Hematopoietic multipotent progenitor cell treated with erythropoietin and hydrocortisone succinate and interleukin-3 and kit ligand, for 4 days (in vitro differentiated cells): ENCODE measurements at regions not wholly inside any gene's neighbourhood (a gene's known extent, or its start where the extent isn't known, plus 50 kb on each side); places are given as distances from the start of the nearest gene placed in this dataset.

Source experiments
- DNase-seq: peaks from one replicate; pipeline ENCODE4 v3.0.0-alpha.2; 2015

DNA sequence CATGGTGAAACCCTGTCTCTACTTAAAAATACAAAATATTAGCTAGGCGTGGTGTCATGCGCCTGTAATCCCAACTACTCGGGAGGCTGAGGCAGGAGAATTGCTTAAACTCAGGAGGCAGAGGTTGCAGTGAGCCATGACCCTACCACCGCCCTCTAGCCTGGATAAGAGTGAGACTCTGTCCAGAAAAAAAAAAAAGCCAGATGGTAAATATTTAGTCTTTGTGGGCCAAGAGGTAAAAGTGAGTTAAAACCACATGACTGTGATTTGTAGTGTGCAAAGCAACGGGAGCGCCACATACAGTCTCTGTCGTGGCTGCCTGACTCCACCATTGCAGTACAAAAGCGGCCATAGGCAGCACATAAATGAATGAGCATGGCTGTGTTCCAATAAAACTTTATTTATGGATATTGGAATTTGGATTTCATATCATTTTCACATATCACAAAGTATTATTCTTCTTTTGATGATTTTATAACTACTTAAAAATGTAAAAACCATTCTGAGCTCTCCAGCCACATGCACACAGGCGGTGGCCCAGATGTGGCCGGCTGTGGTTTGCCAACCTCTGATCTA, 51.8 kb upstream of the CASZ1 start:
- no peak for DNase-seq

DNA sequence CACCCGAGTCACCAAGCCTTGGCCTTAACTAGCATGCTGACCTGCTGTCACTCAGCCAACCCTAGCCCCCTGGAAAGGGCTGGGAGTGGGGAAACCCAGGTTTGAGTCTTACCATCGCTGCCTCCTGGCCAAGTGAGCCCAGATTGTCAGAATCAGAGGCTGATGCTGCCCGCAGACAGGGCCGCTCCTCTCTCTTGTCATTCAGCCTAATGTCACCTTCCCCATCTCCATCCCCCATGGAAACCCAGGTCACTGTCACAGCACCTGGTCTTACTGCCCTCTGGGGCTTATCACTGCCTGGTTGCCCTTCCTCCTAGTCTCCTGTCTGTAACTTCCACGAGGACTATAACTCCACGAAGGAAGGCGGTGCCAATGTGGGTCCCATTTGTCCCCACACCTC, 53.6 kb upstream of the CASZ1 start:
- DNase-seq, result no peak

DNA sequence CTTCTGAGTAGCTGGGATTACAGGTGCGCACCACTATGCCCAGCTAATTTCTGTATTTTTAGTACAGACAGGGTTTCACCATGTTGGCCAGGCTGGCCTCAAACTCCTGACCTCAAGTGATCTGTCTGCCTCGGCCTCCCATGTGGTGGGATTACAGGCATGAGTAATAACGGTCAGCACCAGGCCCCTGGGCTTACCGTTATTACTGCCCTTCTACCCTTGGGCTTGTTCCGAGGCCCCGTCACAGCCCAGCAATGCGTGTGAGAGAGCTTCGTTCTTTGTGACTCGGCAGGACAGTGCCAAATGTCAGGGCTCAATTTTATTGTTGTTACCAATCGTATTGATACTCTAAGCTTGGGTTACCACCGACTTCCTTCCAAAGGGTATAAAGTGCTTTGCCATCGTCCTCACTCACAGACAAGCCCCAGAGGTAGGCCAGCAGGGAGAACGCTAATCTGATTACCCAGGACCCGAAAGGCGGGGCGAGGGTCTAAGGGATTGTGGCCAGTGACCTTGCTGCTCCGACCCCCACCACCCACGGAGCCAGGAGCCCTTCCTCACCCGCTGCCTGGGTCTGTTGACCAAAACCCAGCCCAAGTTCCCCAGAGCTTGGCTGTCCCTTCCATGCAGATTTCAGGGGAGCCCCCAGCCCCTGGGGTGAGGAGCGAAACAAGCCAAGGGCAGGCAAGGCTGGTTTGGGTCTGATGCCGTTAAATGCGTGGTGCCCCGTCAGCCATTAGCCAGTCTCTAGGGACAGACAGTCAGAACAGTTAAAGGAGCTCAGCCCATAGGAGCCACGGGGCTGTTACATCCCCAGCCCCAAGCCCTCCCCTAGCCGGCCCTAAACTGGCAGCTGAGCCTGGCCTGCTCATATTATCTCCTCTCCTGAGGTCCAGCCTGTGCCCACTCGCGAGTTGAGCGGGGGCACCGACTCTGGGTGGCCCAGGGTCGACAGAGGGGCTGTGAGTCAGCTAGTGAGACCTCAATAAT, 54.9 kb upstream of the CASZ1 start:
- DNase-seq, result no peak

DNA sequence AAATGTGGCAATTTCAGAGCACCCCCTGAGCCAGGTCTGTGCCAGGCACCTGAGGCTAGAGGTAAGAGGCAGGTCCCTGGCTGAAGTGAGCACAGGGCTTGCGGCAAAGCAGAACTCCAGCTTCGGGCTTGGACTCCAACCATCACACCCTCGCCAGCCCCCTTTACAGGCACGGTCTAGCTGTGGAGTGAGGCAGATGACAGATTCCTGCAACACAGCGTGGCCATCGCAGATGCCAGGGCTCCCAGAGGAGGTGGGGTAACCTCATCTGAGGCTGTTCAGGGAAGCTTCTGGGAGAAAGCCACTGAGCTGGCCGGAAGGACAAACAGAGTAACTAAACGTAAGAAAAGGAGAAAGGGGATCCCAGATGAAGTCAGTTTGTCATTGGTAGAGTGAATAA, 55.6 kb upstream of the CASZ1 start:
- no peak for DNase-seq

DNA sequence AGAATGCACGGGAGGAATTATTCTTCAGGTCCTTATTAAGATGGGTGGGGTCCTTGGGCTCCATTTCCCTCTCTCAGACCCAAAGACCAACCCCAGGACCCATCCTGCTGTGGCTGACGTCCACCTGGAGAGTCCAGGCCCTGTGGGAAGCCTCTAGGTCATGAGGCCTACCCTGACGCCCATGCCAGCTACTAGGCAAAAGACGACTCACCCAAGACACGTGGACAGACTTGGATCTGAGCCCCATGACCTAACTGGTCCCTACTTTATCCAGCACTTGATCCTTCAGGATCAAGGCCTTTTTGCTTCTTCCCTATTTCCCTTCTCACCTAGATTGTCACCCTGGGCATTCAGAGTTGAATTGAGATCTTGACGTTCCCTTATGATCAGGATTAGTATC, 56.0 kb upstream of the CASZ1 start:
- DNase-seq, result no peak

DNA sequence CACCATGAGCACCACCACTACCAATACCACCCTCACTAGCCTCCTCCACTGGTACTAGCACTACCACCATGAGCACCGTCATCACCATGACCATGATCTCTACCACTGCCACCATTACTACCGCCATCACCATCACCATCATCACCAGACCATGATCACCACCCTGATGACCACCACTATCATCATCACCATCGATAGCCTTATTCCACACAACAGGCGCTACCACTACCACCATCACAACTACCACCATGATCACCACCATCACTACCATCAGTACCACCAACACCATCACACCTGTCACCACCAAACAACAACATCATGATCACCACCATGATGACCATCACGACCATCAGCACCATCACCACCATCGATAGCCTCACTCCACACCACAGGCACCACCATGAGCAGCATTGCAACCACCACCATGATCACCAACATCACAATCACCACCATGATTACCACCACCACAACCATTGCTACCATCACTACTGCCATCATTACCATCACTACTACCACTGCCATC, 56.6 kb upstream of the CASZ1 start:
- no peak for DNase-seq

DNA sequence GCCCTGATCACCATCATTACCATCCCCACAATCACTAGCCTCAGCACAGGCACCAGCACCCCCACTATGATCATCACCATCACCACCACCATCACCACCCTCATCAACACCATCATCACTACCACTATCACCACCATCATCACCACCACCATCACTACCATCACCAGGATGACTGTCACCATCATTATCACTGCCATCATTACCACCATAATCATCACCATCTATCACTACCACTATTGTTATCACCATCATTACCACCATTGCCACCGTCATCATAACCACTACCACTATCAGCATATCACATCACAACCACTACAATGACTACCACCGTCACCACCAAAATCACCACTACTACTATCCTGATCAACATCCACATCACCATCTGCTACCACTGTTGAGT, 57.3 kb upstream of the CASZ1 start:
- no peak for DNase-seq

DNA sequence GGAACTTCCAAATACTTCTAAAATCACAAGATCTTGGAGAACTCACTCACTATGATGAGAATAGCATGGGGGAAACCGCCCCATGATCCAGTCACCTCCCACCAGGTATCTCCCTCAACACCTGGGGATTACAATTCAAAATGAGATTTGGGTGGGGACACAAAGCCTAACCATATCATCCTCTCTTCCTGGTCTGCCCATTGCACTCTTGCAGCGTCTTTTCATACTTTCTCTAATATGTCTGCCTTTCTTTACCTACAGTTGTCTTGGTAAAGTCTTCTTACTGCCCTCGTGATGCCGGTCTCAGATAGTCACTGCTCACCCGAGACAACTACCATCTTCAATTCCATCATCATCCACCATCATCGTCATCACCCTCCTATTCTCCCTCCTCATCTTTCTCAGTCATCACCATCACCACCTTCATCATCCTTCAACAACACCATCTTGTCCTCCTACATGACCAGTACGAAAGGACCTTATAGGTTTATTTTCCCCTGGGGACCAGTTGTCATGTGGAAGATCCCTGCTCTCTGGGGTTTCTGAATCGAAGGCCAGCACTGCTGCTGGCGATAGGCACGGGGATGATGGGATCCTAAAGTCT, 58.5 kb upstream of the CASZ1 start:
- DNase-seq, result no peak

DNA sequence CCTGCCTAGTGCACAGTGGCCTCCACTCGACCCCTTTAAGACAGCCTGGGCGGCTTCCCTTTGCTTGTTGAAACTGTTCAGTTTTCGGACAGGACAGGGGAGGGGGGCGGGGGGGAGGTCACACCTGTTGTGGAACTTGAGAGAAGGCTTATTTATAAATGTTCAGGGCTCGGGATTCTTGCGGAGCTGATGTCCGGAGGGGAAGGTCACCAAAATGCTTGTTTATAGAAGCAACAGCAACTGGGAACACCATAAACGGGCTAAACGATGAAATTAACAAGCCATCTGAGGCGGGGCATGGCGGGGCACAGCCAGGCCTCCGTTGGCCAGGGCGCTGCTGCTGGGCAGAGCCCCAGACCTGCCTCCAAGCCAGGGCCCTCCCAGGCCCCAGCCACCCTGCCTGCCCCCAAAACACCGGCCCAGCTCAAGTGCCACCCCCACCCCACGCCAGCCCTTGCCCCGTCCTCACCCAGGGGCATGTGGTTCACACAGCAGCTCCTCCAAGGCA, 59.8 kb upstream of the CASZ1 start:
- DNase-seq, result no peak

DNA sequence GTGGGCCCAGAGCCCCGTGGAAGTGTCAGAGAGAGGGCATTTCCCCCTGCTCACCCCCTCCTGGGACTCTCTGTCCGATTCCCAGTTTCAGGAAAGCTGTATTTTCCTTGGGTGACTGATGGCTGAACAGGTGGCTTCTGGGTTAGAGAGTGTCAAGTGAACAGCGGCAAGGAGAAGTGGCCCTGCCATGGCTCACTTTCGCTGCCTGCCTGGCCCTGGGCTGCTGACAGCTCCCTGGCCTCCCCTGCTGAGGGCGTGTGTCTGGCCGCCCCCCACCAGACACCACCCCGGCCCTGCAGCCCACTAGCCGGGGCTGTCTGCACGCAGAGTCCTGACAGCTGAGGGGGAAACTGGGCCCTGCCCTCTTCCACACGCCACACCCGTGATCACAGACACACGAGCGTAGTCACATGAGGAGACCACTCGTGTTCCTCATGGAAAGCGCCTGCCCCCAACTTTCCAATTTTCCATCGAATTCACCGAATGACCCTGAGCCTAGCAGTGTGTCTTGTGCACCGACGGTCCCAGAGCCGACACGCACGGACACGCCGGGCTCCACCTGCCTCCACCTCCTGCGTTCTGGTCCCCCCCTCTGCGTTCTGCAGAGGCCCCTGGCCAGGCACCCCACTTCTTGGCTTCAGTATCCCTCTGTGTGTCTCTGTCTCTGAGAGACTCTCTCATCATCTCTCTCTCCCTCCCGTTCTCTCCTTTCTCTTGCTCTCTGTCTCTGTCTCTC, 60.6 kb upstream of the CASZ1 start:
- no peak for DNase-seq

DNA sequence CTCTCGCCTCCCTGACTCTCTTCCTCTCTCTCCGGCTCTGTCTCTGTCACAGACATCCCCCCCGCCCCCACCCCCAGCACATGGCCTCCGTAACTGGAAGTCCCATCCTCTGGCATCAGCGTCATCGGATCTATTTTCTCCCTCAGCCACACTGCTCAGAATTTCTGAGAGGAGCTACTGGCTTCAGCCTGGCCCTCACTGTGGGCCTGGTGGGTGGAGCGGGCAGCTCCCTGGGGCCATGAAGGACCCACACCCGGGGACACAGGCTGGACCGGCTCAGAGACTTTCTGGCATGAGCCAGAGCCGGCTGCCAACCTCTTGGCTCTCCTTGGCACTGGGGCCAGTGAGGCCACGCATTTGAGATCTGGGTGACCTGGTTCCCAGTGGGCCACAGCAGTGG, 61.2 kb upstream of the CASZ1 start:
- no peak for DNase-seq

DNA sequence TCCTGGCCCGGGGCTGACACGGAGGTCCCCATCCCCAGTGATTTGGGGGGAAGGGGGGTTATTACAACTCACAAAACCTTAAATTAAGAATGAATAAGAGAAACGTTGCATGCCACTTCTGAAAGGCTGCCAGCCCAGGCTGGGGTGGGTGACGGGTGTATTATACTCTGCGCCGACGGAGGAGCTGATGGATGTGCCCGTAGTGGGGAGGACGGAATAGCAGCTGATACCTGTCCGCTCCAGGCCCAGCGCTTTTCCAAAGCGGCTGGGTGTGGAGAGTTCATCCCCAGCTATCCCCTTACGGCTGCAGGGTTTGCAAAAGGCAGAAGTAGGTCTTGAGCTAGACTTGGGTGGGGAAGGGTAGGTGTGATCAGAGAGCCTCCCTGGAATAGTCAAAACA, 63.8 kb upstream of the CASZ1 start:
- DNase-seq, result no peak

DNA sequence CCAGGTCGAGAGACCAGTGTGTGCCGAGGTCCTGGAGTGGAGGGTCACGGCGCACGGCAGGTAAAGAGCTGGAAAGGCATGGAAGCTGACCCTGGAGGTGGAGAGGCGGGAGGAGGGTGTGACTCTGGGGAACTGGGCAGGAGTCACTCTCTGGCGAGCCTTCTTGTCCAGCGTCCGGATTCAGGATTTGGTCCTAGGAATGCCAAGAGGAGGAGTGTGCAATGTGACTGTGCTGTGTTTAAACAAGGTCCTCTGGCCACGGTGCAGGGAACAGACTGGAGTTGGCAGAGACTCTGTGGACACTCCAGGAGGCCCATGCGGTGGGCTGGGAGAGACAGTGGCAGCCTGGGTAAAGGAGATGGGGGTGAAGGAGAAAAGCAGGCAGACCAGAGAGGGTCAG, 64.2 kb upstream of the CASZ1 start:
- no peak for DNase-seq

DNA sequence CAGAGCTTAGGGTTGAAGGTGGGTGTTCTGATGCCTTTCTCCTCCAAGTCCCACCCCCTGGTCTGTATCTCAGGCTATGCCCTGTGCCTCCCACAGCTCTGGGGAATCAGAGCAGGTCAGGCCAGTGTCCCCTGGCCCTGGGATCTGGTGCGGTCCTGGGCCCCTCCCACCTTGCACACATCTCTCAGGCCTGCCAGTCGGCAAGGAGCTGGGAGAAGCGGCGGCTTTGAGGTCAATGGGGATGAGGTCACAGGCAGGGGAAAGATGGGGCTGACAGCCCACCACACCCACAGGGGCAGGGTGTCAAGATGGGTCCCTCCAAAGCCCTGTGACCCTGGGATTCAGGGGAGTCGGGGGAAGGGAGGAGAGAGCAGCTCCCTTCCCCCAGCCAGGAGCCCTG, 65.4 kb upstream of the CASZ1 start:
- DNase-seq, result no peak

DNA sequence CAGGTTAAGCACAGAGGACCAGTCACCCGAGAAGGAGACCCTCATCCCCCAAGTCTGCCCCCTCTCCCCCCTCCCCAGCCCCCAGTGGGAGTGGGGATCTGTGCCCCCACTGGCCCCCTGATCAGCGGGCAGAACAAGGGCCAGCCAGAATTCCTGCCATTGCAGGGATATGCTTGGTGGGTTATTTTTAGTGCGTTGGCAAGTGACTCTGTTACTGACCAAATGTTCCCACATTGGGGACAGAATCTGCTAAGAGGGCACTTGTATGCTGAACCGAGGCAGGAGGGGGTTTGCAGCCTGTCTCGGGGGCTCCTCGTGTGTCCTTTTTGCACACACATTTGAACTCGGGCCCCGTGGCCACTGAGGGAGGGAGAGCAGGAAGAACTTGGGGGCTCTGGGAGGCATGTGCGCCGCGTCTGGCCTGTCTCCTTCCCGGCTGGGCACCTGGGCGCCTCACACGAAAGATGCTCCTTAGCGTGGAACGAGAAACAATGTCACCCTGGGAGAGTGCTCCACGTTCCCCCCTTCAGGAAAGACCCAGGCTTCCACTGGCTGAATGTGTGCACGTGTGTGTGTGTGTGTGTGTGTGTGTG, 66.4 kb upstream of the CASZ1 start:
- no peak for DNase-seq

DNA sequence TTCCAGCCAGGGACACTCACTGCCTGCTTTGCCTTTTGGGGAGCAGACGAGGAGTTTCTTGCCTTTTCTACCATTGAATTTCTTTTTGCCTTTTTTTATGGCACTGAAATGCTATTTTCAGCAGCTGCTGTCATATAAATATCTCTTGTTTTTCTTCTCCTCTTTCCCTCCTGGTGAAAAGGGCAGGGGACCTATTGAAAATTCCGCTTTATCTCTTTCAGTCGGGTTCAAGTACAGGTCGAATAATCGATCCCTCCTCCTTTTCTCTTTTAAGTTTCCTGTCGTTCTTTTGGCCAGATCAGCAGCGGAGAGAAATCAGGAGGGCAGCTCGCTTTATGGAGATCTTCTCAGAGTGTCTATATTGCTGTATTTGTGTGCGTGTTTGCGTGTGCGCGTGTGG, 67.4 kb upstream of the CASZ1 start:
- no peak for DNase-seq

DNA sequence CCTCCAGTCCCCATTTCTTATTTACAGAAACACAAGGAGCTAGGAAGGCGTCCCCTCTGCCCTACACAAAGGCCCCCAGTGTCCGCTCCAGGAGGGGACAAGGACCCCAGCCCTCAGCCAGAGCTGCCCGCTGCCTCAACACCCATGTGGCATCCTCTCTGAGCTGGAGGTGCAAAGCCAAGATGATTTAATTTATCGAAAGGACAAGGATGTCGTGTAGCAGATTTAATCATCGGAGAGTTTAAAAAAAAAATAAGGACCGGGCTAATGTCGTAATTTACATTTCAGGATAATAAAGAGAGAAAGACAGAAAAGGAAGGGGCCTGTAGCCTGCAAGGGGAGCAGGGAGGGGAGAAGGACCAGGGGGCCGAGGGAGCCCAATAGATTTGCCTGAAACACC, 68.3 kb upstream of the CASZ1 start:
- no peak for DNase-seq

DNA sequence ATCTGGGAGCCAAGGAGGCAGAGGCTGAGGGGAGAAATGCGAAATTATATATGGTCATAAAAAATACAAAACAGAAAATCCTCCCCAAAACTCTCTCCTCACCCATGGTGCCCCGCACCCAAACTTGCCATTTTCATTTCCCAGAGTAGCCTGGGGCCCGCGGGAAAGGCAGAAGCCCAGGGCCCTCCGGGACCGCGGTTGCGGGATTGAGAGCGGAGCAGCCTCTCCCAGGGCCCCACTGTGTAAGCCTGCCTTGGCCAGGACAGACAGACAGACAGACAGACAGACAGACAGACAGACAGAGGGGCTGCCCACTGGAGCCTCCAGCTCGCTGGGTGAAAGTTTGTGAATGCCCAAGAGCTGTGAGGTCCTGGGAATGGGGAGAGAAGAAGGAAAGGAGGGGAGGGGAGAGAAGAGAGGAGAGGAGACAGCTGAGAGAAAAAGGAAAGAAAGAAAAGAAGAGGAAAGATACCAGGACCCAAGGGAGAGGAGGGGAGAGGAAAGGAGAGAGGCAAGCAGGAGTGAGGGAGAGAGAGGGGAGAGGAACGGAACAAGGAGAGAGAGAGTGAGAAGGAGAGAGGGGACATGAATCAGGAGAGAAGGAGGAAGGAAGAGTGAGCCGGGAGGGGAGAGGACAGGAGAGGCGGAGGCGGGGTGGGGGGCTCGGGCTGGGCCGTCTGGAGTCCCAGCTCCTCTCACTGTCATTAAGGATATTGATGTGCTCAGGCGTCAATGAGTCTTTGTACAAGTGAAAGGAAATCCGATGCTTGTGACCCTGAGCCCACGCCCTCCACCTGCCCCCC, 69.3 kb upstream of the CASZ1 start:
- DNase-seq, result no peak

DNA sequence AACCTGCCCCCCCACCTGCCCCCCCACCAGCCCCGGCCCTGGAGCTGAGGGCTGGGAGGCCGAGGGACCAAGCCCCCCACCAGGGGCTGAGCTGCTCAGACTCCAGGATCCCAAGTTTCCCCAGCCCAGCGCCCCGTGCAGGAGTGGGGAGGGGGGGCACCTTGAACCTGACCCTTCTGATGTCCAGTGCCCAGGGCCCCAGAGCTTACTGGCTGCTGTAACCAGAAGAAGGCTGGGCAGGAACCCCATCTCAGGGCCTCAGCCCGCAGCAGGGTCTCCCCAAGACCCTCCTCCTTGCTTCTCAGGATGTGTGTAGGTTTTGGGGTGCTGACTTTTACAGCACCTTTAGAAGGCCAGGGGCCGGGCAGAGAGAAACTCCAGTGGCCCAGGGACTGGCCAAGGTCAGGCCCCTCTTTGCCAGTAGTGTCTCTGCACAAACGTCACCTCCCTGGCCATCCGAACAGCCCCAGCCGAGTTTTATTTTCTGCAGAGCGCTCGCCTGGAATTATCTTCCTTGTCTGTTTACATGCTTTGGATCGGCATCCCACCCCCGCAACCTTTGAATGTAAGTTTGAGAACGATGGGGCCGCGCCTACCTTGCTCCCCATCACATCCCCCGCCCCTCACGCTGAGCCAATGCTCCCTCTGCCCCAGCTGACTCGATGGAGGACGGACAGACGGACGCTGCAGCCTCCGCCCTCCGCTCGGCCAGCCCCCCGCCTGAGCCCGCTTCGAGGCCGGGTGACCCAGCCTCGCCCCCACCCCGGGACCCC, 70.1 kb upstream of the CASZ1 start:
- DNase-seq, result peak; percentile 39

DNA sequence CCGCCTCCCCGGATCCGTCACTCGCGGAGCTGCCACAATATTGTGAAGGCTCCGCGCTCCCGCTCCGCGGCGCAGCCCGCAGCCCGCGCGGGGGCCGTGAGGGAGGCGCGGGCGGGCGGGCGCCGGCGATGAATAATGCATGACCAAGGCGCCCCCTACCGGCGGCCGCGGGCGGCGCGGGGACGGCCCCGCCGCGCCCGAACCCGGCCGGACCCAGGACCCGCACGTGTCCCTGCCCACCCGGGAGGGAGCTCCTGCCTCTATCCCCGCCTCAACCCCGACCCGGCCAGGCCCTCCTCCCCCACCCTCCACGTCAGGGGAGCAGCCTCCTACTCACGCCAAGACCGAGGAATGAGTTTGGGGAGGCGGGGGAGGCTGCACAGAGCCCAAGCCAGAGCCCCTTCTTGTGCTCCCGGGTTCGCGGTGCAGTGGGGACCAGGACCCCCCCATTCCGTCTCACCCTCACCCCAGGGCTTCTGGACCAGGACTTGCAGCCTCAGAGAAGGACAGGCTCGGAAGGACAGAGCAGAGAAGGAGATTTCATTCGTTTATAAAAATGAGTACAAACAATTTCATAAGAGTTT, 70.8 kb upstream of the CASZ1 start:
- peak; percentile 68 for DNase-seq
